ENCODE measurements at regions not wholly inside any gene's neighbourhood (a gene's known extent, or its start where the extent isn't known, plus 50 kb on each side); places are given as distances from the start of the nearest gene placed in this dataset.

DNA sequence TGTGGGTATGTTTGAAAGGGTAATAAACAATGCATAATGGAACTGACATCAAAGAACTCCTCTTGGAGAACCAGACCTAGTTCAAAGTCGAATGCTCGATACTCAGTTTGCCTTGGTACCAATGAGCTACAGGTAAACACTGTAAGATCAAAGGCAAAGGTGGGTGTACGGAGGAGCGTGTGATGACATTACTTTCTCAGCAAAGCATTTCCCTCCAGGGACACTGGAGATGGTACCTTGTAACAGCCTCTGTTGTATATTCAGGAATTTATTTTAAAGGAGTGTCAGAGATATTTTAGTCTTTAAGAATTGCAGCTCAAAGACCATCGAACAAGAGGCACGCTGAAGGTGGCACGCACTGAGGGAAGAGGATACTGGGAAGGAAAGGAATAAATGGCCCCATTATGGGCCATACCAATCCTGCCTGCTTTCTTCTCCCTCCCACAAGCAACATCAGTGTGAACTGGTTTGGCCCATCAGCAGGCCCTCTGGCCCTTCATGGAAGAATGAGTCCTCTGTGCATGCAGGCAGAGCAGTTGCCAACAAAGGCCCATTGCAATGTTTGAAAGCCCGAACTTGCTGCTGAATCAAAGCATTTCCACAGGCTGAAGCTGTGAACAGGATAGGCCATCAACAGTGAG lies 410.2 kb downstream of the ACTL7B start:
- POLR2A ChIA-PET: no interaction called here

More for the DNA sequence above, 410.2 kb downstream of the ACTL7B start:
- Histone ChIP-seq H3K27me3 (ENCODE audit: insufficient read depth, low read length) (no peaks in the 10 kb centered on the region), H3K9me3 (ENCODE audit: control insufficient read depth in 1 of 2, insufficient read depth in 1 of 2, low read depth in 1 of 2, low read length in 2 of 2) (no peaks in the 10 kb centered on the region), H3K36me3 (ENCODE audit: control insufficient read depth in 1 of 2, insufficient read depth in 2 of 2, low read length in 2 of 2) (no peaks in the 10 kb centered on the region), H3K4me1 (ENCODE audit: control insufficient read depth in 1 of 2, insufficient read depth in 2 of 2, low read length in 2 of 2) (peaks cover 29 to 36% of the 10 kb centered on the region in 2 experiments), H3K4me2 (ENCODE audit: low read length) (peak overlapping the region; percentile 66), H4K20me1 (ENCODE audit: insufficient read depth) (no peaks in the 10 kb centered on the region), H3K9ac (ENCODE audit: low read length) (no peak overlapping the region), H3K27ac (ENCODE audit: low read depth, low read length) (no peak overlapping the region), H3K9me2 (ENCODE audit: insufficient read depth) (no peaks in the 10 kb centered on the region), H2AFZ (ENCODE audit: low read depth, low read length, poor library complexity, severe bottlenecking) (peak overlapping the region; percentile 58), H3K79me2 (ENCODE audit: insufficient read depth, low read length) (no peaks in the 10 kb centered on the region), H3K4me3 (replicated peaks in 1 of 2; ENCODE audit: low read depth in 1 of 2, low read length in 2 of 2) (no peak overlapping the region)
- ATAC-seq (peak; percentile 25), DNase-seq (ENCODE audit: low read depth, low spot score) (no peak)
- CTCF ChIA-PET: interaction anchor here (0.9 kb wide), 1 partner anchor 22 kb away, joined by 3 read pairs; no protein-coding TSS in a partner anchor
- RAD21 ChIA-PET (ENCODE audit: low non-redundant PET in 1 of 2, low total read pairs in 2 of 2, uncharacterized antibody in 2 of 2, unreplicated experiment in 2 of 2): no interaction called here
- TF ChIP-seq SIN3A (IDR thresholded peaks at IDR 0.05; ENCODE audit: low read depth) (no peak), TCF7L2 (IDR thresholded peaks at IDR 0.05; ENCODE audit: borderline replicate concordance, extremely low read depth, insufficient read depth, insufficient read length) (peak; percentile 66)
- TF ChIP-seq, protein P1, sequence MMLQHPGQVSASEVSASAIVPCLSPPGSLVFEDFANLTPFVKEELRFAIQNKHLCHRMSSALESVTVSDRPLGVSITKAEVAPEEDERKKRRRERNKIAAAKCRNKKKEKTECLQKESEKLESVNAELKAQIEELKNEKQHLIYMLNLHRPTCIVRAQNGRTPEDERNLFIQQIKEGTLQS (IDR thresholded peaks at IDR 0.05): no peak
- TF ChIP-seq, protein P2, sequence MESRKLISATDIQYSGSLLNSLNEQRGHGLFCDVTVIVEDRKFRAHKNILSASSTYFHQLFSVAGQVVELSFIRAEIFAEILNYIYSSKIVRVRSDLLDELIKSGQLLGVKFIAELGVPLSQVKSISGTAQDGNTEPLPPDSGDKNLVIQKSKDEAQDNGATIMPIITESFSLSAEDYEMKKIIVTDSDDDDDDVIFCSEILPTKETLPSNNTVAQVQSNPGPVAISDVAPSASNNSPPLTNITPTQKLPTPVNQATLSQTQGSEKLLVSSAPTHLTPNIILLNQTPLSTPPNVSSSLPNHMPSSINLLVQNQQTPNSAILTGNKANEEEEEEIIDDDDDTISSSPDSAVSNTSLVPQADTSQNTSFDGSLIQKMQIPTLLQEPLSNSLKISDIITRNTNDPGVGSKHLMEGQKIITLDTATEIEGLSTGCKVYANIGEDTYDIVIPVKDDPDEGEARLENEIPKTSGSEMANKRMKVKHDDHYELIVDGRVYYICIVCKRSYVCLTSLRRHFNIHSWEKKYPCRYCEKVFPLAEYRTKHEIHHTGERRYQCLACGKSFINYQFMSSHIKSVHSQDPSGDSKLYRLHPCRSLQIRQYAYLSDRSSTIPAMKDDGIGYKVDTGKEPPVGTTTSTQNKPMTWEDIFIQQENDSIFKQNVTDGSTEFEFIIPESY (IDR thresholded peaks at IDR 0.05; ENCODE audit: extremely low read depth, insufficient replicate concordance, low read length): no peak
- intact Hi-C loops (cut with micrococcal nuclease): loop anchor here (10.0 kb wide), 1 partner anchor 961 kb away; the partner anchor contains the start of gene KLF4
- BruUV-seq (replicated peaks): no TSS peak

Data from HCT116 (cell line).